Vagina (tissue), 2 donors: ENCODE measurements at regions not wholly inside any gene's neighbourhood (a gene's known extent, or its start where the extent isn't known, plus 50 kb on each side); places are given as distances from the start of the nearest gene placed in this dataset.

ENCODE experiments used
- DNase-seq, 2 donors: peaks; one replicate each; pipeline ENCODE4 v3.0.0-alpha.2; 2017; ENCODE audit errors: extremely low spot score in 2 of 2
- H3K27ac ChIP-seq: fragments of 200-600 bp; sonication (generic); one replicate; pipeline ENCODE4 v1.5.1; 2019
- H3K27me3 ChIP-seq: fragments of 200-600 bp; sonication (generic); one replicate; pipeline ENCODE4 v1.5.1; 2019
- H3K36me3 ChIP-seq, 2 donors: fragments of 200-600 bp; sonication (generic); one replicate each; pipeline ENCODE4 v1.5.1; 2017 to 2019
- H3K4me1 ChIP-seq: fragments of 200-600 bp; sonication (generic); one replicate; pipeline ENCODE4 v1.5.1; 2019
- H3K4me3 ChIP-seq, 2 donors: fragments of 200-600 bp; sonication (generic); 1 replicate in 1 of 2; 2 replicates in 1 of 2; pipeline ENCODE4 v1.5.1; 2016 to 2019
- H3K9me3 ChIP-seq: fragments of 200-600 bp; sonication (generic); one replicate; pipeline ENCODE4 v1.5.1; 2019
- POLR2A ChIP-seq, 2 donors: fragments of 450-650 bp; IDR thresholded peaks; one replicate each; pipeline ENCODE4 v1.6.1; 2017; ENCODE audit warnings: antibody characterized with exemption in 2 of 2, mild to moderate bottlenecking in 2 of 2, moderate library complexity in 2 of 2
- POLR2AphosphoS5 ChIP-seq, 2 donors: sonication (generic); formaldehyde crosslinking; IDR thresholded peaks; one replicate each; pipeline ENCODE4 v1.9.0; 2017; ENCODE audit warnings: antibody characterized with exemption in 2 of 2, mild to moderate bottlenecking in 2 of 2, low read depth in 1 of 2; ENCODE audit not compliant: insufficient read depth in 1 of 2
- intact Hi-C: fragments of 100-400 bp; cut with DNase I; formaldehyde crosslinking; loops from one replicate; pipeline ENCODE4 v1.15.1; 2023
- TF ChIP-seq, protein P1 (sequence below), 3 experiments: fragments of 450-650 bp in 2 of 3; fragments of 200-600 bp in 1 of 3; sonication (generic) in 1 of 3; IDR thresholded peaks; one replicate each; pipeline ENCODE4 v1.5.1; 2017 to 2019; ENCODE audit warnings: antibody characterized with exemption in 3 of 3, mild to moderate bottlenecking in 2 of 3, moderate library complexity in 2 of 3

DNA sequence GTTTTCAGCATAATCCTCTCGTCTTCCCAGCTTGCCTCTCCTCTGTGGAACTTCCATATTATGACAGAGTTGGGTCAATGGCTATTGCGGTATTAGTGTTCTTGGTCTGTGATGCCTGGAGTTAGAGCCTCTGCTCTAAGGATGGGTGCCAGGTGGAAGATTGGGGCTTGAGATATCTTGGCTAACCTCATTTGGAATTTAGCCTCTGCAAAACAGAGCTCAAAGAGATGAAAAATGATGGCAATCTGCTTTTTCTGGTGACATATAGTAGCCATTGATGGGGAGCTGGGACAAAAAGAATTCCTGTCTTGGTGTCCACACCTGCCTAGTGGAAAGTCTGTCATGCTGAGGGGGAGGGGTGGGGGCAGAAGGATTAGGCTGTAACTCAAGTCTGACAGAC is 152.1 kb downstream of the RPL10L start:
- no peak for DNase-seq

DNA sequence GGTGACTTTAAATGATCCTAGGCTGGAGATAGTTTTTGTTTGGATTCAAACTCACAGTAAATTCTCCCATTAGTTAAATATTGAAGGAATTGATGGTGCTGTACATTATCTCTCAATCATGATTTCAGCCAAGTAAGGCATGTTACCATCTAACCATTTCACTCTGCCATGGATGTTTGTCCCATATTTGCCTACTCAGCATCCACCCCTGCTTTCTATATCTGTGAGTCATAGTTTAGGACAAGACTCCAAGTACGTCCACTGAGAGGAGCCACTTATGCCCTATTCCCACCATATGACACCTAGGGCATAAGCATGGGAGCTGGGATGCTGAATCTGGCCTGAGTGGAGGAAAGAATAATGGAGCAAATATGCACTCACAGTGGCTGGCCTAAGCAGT is 155.2 kb downstream of the RPL10L start:
- TF ChIP-seq POLR2A (IDR thresholded peaks at IDR 0.05) (no peak), POLR2AphosphoS5 (IDR thresholded peaks at IDR 0.05; ENCODE audit: insufficient read depth in 1 of 2, low read depth in 1 of 2) (no peak)
- TF ChIP-seq, protein P1, sequence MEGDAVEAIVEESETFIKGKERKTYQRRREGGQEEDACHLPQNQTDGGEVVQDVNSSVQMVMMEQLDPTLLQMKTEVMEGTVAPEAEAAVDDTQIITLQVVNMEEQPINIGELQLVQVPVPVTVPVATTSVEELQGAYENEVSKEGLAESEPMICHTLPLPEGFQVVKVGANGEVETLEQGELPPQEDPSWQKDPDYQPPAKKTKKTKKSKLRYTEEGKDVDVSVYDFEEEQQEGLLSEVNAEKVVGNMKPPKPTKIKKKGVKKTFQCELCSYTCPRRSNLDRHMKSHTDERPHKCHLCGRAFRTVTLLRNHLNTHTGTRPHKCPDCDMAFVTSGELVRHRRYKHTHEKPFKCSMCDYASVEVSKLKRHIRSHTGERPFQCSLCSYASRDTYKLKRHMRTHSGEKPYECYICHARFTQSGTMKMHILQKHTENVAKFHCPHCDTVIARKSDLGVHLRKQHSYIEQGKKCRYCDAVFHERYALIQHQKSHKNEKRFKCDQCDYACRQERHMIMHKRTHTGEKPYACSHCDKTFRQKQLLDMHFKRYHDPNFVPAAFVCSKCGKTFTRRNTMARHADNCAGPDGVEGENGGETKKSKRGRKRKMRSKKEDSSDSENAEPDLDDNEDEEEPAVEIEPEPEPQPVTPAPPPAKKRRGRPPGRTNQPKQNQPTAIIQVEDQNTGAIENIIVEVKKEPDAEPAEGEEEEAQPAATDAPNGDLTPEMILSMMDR (IDR thresholded peaks at IDR 0.05) = no peak

More for the DNA sequence above, 152.1 kb downstream of the RPL10L start:
- Histone ChIP-seq H3K9me3 (no peaks in the 10 kb centered on the region), H3K36me3 (no peaks in the 10 kb centered on the region), H3K27ac (no peak overlapping the region), H3K4me3 (no peak overlapping the region), H3K27me3 (no peaks in the 10 kb centered on the region), H3K4me1 (no peaks in the 10 kb centered on the region)
- intact Hi-C loops = no loop called here
- TF ChIP-seq POLR2A (IDR thresholded peaks at IDR 0.05) (no peak), POLR2AphosphoS5 (IDR thresholded peaks at IDR 0.05; ENCODE audit: insufficient read depth in 1 of 2, low read depth in 1 of 2) (no peak)
- TF ChIP-seq, protein P1 (IDR thresholded peaks at IDR 0.05) = no peak

DNA sequence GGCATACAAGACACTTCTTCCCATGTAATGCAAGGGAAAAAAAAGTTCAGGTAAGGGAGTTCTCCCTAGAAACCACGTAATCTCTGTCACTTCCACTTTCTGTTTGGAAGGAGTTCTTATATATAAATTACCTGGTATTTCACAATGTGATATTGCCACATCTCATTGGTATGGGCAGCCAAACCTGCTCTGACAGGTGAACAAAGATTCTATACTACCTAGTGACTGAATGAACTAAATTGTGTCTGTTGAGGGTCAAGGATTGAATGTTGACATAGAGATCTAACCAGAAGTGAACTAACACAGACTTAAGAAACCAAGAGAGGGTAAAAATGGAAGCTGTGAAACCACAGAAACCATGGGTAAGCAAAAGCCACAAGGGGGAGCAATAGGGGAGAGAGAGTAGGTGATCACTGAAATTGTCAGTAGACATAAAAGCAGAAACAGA is 161.3 kb downstream of the RPL10L start:
- Histone ChIP-seq H3K4me1 (no peaks in the 10 kb centered on the region), H3K27me3 (no peaks in the 10 kb centered on the region), H3K27ac (no peak overlapping the region), H3K36me3 (no peaks in the 10 kb centered on the region), H3K4me3 (no peak overlapping the region), H3K9me3 (no peaks in the 10 kb centered on the region)
- no peak for DNase-seq
- TF ChIP-seq POLR2AphosphoS5 (IDR thresholded peaks at IDR 0.05; ENCODE audit: insufficient read depth in 1 of 2, low read depth in 1 of 2) = no peak
- TF ChIP-seq POLR2A (IDR thresholded peaks at IDR 0.05) = no peak
- TF ChIP-seq, protein P1 (IDR thresholded peaks at IDR 0.05) = no peak
- intact Hi-C loops = no loop called here

More for the DNA sequence above, 155.2 kb downstream of the RPL10L start:
- no peak for DNase-seq
- H3K27ac ChIP-seq = no peak overlapping the region
- H3K4me3 ChIP-seq = no peak overlapping the region
- H3K9me3 ChIP-seq = no peaks in the 10 kb centered on the region
- no peaks in the 10 kb centered on the region for H3K4me1 ChIP-seq
- H3K36me3 ChIP-seq = no peaks in the 10 kb centered on the region
- H3K27me3 ChIP-seq = no peaks in the 10 kb centered on the region
- intact Hi-C loops = no loop called here

DNA sequence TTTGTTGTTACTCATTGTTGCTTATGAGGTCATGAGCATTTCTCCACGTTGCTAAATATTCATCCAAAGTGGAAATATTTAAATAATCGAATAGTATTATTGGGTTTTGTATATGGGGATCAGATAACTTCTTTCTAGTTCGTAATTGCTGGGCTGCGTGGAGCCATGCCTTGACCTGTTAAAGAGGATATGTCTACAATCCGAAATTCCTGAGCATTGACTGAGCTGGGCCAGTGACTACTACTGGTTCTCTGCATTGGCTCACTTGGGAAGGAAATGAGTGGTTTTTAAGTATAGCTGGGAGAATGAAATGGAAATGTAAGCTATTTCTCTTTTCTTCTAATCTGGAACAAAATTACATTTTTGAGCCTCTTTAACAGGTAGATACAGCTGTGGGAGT is 163.2 kb downstream of the RPL10L start:
- intact Hi-C loops = no loop called here
- Histone ChIP-seq H3K27ac (no peak overlapping the region), H3K4me1 (no peaks in the 10 kb centered on the region), H3K9me3 (no peaks in the 10 kb centered on the region), H3K4me3 (no peak overlapping the region), H3K27me3 (no peaks in the 10 kb centered on the region), H3K36me3 (no peaks in the 10 kb centered on the region)
- DNase-seq = no peak
- TF ChIP-seq, protein P1 (IDR thresholded peaks at IDR 0.05) = no peak
- TF ChIP-seq POLR2AphosphoS5 (IDR thresholded peaks at IDR 0.05; ENCODE audit: insufficient read depth in 1 of 2, low read depth in 1 of 2) (no peak), POLR2A (IDR thresholded peaks at IDR 0.05) (no peak)

DNA sequence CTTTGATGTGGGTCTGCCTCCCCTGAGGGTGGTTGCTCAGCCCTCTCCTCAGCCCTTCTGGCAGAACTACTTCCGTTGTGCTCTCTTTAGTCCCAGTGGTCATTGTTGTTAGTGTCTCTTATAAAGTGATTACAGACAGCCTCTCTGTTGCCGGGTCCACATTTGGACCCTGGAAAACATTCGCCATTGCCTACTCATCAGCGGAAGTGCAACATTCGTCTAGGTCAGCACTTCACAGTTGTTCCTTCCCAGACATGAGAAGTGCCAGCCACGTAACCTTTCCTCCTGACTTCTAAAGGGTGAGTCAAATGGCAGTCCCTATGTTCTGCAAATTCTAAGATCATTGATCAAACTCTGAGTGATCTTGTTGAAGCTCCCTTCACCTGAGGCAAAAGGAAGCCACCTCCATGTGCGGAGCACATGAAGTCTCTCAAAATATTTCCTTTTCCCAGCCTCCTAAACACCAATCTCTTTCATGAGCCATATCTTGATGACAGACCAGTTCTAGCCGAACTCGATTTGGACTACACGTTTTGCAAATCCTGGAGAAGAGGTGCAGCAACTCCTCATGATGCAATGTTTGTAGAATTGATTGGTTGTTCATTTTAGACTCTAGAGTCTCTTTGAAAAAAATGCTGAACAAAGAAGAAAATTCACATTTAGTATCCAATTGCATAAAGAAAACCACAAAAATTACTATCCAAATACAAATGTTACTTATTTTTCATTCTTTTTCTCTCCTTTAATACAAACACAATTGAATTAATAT is 163.8 kb downstream of the RPL10L start:
- Histone ChIP-seq H3K9me3 (no peaks in the 10 kb centered on the region), H3K27me3 (no peaks in the 10 kb centered on the region), H3K27ac (no peak overlapping the region), H3K4me1 (no peaks in the 10 kb centered on the region), H3K36me3 (no peaks in the 10 kb centered on the region), H3K4me3 (no peak overlapping the region)
- intact Hi-C loops = no loop called here
- DNase-seq = no peak
- TF ChIP-seq POLR2A (IDR thresholded peaks at IDR 0.05) = no peak
- no peak for TF ChIP-seq POLR2AphosphoS5 (IDR thresholded peaks at IDR 0.05; ENCODE audit: insufficient read depth in 1 of 2, low read depth in 1 of 2)
- TF ChIP-seq, protein P1 (IDR thresholded peaks at IDR 0.05) = no peak
